GM12878 (cell line): ENCODE measurements at regions not wholly inside any gene's neighbourhood (a gene's known extent, or its start where the extent isn't known, plus 50 kb on each side); places are given as distances from the start of the nearest gene placed in this dataset.

Source experiments
- ATAC-seq: fragments of 200-7000 bp; cut with Tn5 transposase; 3 replicates; pipeline ENCODE4 v1.9.1; 2020; ENCODE audit warnings: mild to moderate bottlenecking, moderate library complexity
- BruUV-seq: library from RNA; stranded (reverse); fragments of 400-500 nt; replicated peaks from 2 replicates; lab custom pipeline; 2021; lab: Mats Ljungman, UMichigan
- CTCF ChIA-PET: fragments of 300-600 bp; sonication (Branson Sonifier 250); formaldehyde crosslinking; extraction: SDS; loops from one replicate; lab custom pipeline; 2021; ENCODE audit warnings: inconsistent platforms; lab: Yijun Ruan, JAX
- POLR2A ChIA-PET: fragments of 350-600 bp; formaldehyde crosslinking; extraction: SDS; loops from one replicate; lab custom pipeline; 2021; ENCODE audit warnings: inconsistent platforms; lab: Charles Lee
- RAD21 ChIA-PET: fragments of 300-600 bp; sonication (Branson Sonifier 250); formaldehyde crosslinking; loops from one replicate; lab custom pipeline; 2023; ENCODE audit warnings: antibody characterized with exemption; ENCODE audit not compliant: unreplicated experiment; lab: Charles Lee
- SMC1A ChIA-PET: fragments of 300-600 bp; sonication (Branson Sonifier 250); formaldehyde crosslinking; loops from one replicate; lab custom pipeline; 2023; ENCODE audit not compliant: unreplicated experiment, uncharacterized antibody; lab: Charles Lee
- DNase-seq: peaks from one replicate; pipeline ENCODE4 v3.0.0-alpha.2; 2011; ENCODE audit warnings: low read depth, low spot score
- FAIRE-seq: peaks from 3 replicates; lab custom pipeline; 2011; peaks lifted over from hg19 to GRCh38; lab: Jason Lieb, UNC
- H2AFZ ChIP-seq: 2 replicates; pipeline ENCODE4 v1.6.0; 2011; ENCODE audit warnings: low read depth, low read length, control low read depth; ENCODE audit not compliant: control insufficient read depth
- H3K27ac ChIP-seq: 2 replicates; pipeline ENCODE4 v1.5.1; 2011; ENCODE audit warnings: control low read depth; ENCODE audit not compliant: control insufficient read depth, insufficient read depth
- H3K27me3 ChIP-seq, 2 experiments: replicated peaks in 1 of 2; 2 replicates each; pipeline versions ENCODE4 v1.6.0 to v1.6.1; 2011; ENCODE audit warnings: low read length in 1 of 2; ENCODE audit not compliant: control insufficient read depth in 2 of 2, insufficient read depth in 2 of 2
- H3K36me3 ChIP-seq, 2 experiments: 2 replicates each; pipeline ENCODE4 v1.5.1; 2011; ENCODE audit warnings: low read length in 1 of 2; ENCODE audit not compliant: control insufficient read depth in 2 of 2, insufficient read depth in 2 of 2
- H3K4me1 ChIP-seq: 2 replicates; pipeline ENCODE4 v1.6.1; 2011; ENCODE audit warnings: mild to moderate bottlenecking, low read length, moderate library complexity, mixed read lengths; ENCODE audit not compliant: control insufficient read depth, insufficient read depth
- H3K4me2 ChIP-seq: 2 replicates; pipeline ENCODE4 v1.6.0; 2011; ENCODE audit warnings: control low read depth; ENCODE audit not compliant: control insufficient read depth, insufficient read depth
- H3K4me3 ChIP-seq: fragments of 200-600 bp; sonication (generic); 2 replicates; pipeline ENCODE4 v1.5.1; 2016
- H3K79me2 ChIP-seq: 2 replicates; pipeline ENCODE4 v1.6.0; 2011; ENCODE audit warnings: low read length; ENCODE audit not compliant: control insufficient read depth, insufficient read depth
- H3K9ac ChIP-seq: 2 replicates; pipeline ENCODE4 v1.8.0; 2011; ENCODE audit warnings: low read length, control low read depth, mixed read lengths; ENCODE audit not compliant: control insufficient read depth, insufficient read depth
- H3K9me3 ChIP-seq: replicated peaks from 3 replicates; pipeline ENCODE4 v1.5.1; 2011; ENCODE audit warnings: mild to moderate bottlenecking, low read length; ENCODE audit not compliant: control insufficient read depth, insufficient read depth
- H4K20me1 ChIP-seq: 2 replicates; pipeline ENCODE4 v1.6.0; 2011; ENCODE audit not compliant: control insufficient read depth, insufficient read depth
- CREB1 ChIP-seq: IDR thresholded peaks from 2 replicates; pipeline ENCODE4 v1.6.1; 2012; ENCODE audit warnings: low read depth, mild to moderate bottlenecking, inconsistent platforms
- EGR1 ChIP-seq, 2 experiments: IDR thresholded peaks; 1 replicate in 1 of 2; 2 replicates in 1 of 2; pipeline ENCODE4 v1.6.1; 2011 to 2012; ENCODE audit warnings: low read depth in 2 of 2, low read length in 2 of 2, borderline replicate concordance in 1 of 2, mild to moderate bottlenecking in 1 of 2, moderate library complexity in 1 of 2
- KLF5 ChIP-seq: fragments of 450-650 bp; IDR thresholded peaks from 2 replicates; pipeline ENCODE4 v1.6.1; 2014; ENCODE audit warnings: mild to moderate bottlenecking; ENCODE audit not compliant: partially characterized antibody
- MEF2A ChIP-seq: IDR thresholded peaks from 2 replicates; pipeline ENCODE4 v1.6.1; 2011; ENCODE audit warnings: low read depth, mild to moderate bottlenecking, low read length, moderate library complexity; ENCODE audit not compliant: insufficient read depth
- POLR2A ChIP-seq: IDR thresholded peaks from 2 replicates; pipeline ENCODE4 v1.6.1; 2011; ENCODE audit warnings: low read depth, mild to moderate bottlenecking, low read length
- SMAD1 ChIP-seq: fragments of 450-650 bp; IDR thresholded peaks from 2 replicates; pipeline ENCODE4 v1.6.1; 2018; ENCODE audit warnings: mild to moderate bottlenecking, low read depth; ENCODE audit not compliant: partially characterized antibody
- TCF12 ChIP-seq: IDR thresholded peaks from 2 replicates; pipeline ENCODE4 v1.6.1; 2011; ENCODE audit warnings: low read depth, mild to moderate bottlenecking, low read length
- WGBS: methylation state at CpG from one replicate; pipeline ENCODE4 v1.1.6; 2016; ENCODE audit warnings: low lambda C conversion rate; ENCODE audit not compliant: insufficient replicate concordance, insufficient coverage; ENCODE audit errors: missing lambda C conversion rate; 5-methylcytosine and 5-hydroxymethylcytosine counted together
- in situ Hi-C: fragments of 300-500 bp; cut with MboI; formaldehyde crosslinking; loops from 9 replicates; pipeline ENCODE4 v1.14.3; 2018; ENCODE audit warnings: mixed read lengths
- intact Hi-C: fragments of 100-400 bp; cut with micrococcal nuclease; formaldehyde crosslinking; loops from one replicate; pipeline ENCODE4 v1.14.2; 2022; ENCODE audit not compliant: unreplicated experiment
- TF ChIP-seq, protein P1 (sequence below): fragments of 150-350 bp; IDR thresholded peaks from 2 replicates; pipeline ENCODE4 v1.6.1; 2016; ENCODE audit warnings: low read depth, low read length
- TF ChIP-seq, protein P2 (sequence below): fragments of 450-650 bp; IDR thresholded peaks from 2 replicates; pipeline ENCODE4 v1.6.1; 2017; ENCODE audit warnings: borderline replicate concordance
- TF ChIP-seq, protein P3 (sequence below): IDR thresholded peaks from 2 replicates; pipeline ENCODE4 v1.6.1; 2012; ENCODE audit warnings: low read length, inconsistent platforms
- TF ChIP-seq, protein P4 (sequence below): fragments of 450-650 bp; IDR thresholded peaks from 2 replicates; pipeline ENCODE4 v1.6.1; 2016; ENCODE audit warnings: mild to moderate bottlenecking, moderate library complexity, borderline replicate concordance
- TF ChIP-seq, protein P5 (sequence below): fragments of 450-650 bp; IDR thresholded peaks from 2 replicates; pipeline ENCODE4 v1.6.1; 2016; ENCODE audit warnings: mild to moderate bottlenecking

DNA sequence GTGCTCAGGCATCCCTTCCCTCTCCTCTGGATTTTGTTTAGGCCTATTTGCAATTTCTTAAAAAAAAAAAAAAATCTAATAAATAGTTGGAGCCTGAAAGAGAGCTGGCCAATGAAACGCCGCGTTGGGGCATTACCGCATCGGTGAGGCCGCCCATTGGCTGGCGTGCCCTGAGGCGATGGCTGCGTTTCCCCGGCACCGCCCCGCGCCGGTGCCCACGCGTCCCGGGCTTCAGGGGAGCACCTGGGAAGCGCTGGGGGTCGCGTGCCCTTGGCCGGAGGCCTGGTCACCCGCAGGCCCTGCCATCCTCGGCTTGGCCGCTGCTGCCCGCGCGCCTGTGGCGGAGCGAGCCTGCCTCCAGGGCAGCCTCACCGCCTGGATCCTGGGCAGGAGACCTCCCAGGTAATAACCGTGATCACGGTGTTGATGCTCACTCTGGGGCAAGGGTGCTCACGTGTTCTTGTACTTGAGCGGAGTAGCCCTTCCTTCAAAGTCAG is 155.4 kb downstream of the NRN1 start:
- Histone ChIP-seq H3K4me1 (peaks cover 7% of the 10 kb centered on the region; the same call in 1 of the 2 replicates), H2AFZ (peak overlapping the region; percentile 89), H3K9ac (no peak overlapping the region), H3K4me2 (peak overlapping the region; percentile 92), H3K79me2 (no peaks in the 10 kb centered on the region), H3K36me3 (no peaks in the 10 kb centered on the region), H3K27me3 (peaks cover 0 to 10% of the 10 kb centered on the region in 2 experiments; a peak in 2 of 4 replicates), H3K27ac (no peak overlapping the region), H4K20me1 (no peaks in the 10 kb centered on the region), H3K4me3 (no peak overlapping the region; the same call in 1 of the 2 replicates), H3K9me3 (no peaks in the 10 kb centered on the region)
- no peak for DNase-seq
- SMC1A ChIA-PET = no interaction called here
- no peak for FAIRE-seq
- CTCF ChIA-PET = no interaction called here
- BruUV-seq = no TSS peak
- intact Hi-C loops (no loop called here), in situ Hi-C loops (no loop called here)
- POLR2A ChIA-PET = no interaction called here
- no peak for ATAC-seq
- 3% methylated on average over 34 of the region's 34 CpGs for WGBS
- RAD21 ChIA-PET = no interaction called here
- TF ChIP-seq SMAD1 = no peak
- TF ChIP-seq, protein P1, sequence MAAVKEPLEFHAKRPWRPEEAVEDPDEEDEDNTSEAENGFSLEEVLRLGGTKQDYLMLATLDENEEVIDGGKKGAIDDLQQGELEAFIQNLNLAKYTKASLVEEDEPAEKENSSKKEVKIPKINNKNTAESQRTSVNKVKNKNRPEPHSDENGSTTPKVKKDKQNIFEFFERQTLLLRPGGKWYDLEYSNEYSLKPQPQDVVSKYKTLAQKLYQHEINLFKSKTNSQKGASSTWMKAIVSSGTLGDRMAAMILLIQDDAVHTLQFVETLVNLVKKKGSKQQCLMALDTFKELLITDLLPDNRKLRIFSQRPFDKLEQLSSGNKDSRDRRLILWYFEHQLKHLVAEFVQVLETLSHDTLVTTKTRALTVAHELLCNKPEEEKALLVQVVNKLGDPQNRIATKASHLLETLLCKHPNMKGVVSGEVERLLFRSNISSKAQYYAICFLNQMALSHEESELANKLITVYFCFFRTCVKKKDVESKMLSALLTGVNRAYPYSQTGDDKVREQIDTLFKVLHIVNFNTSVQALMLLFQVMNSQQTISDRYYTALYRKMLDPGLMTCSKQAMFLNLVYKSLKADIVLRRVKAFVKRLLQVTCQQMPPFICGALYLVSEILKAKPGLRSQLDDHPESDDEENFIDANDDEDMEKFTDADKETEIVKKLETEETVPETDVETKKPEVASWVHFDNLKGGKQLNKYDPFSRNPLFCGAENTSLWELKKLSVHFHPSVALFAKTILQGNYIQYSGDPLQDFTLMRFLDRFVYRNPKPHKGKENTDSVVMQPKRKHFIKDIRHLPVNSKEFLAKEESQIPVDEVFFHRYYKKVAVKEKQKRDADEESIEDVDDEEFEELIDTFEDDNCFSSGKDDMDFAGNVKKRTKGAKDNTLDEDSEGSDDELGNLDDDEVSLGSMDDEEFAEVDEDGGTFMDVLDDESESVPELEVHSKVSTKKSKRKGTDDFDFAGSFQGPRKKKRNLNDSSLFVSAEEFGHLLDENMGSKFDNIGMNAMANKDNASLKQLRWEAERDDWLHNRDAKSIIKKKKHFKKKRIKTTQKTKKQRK = no peak
- TF ChIP-seq, protein P2, sequence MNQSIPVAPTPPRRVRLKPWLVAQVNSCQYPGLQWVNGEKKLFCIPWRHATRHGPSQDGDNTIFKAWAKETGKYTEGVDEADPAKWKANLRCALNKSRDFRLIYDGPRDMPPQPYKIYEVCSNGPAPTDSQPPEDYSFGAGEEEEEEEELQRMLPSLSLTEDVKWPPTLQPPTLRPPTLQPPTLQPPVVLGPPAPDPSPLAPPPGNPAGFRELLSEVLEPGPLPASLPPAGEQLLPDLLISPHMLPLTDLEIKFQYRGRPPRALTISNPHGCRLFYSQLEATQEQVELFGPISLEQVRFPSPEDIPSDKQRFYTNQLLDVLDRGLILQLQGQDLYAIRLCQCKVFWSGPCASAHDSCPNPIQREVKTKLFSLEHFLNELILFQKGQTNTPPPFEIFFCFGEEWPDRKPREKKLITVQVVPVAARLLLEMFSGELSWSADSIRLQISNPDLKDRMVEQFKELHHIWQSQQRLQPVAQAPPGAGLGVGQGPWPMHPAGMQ = no peak
- TF ChIP-seq MEF2A = no peak
- TF ChIP-seq EGR1 (IDR thresholded peaks at IDR 0.05; ENCODE audit: borderline replicate concordance in 1 of 2, low read depth in 2 of 2, low read length in 2 of 2) = 0 out of 3 replicates have a peak, but pooled peaks of 1 of the 2 experiments have one; percentile 40
- TF ChIP-seq, protein P3, sequence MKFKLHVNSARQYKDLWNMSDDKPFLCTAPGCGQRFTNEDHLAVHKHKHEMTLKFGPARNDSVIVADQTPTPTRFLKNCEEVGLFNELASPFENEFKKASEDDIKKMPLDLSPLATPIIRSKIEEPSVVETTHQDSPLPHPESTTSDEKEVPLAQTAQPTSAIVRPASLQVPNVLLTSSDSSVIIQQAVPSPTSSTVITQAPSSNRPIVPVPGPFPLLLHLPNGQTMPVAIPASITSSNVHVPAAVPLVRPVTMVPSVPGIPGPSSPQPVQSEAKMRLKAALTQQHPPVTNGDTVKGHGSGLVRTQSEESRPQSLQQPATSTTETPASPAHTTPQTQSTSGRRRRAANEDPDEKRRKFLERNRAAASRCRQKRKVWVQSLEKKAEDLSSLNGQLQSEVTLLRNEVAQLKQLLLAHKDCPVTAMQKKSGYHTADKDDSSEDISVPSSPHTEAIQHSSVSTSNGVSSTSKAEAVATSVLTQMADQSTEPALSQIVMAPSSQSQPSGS = peak; percentile 78
- peak; percentile 66 for TF ChIP-seq POLR2A
- peak; percentile 22; the same call in 1 of the 2 replicates for TF ChIP-seq CREB1
- no peak for TF ChIP-seq KLF5
- TF ChIP-seq, protein P4, sequence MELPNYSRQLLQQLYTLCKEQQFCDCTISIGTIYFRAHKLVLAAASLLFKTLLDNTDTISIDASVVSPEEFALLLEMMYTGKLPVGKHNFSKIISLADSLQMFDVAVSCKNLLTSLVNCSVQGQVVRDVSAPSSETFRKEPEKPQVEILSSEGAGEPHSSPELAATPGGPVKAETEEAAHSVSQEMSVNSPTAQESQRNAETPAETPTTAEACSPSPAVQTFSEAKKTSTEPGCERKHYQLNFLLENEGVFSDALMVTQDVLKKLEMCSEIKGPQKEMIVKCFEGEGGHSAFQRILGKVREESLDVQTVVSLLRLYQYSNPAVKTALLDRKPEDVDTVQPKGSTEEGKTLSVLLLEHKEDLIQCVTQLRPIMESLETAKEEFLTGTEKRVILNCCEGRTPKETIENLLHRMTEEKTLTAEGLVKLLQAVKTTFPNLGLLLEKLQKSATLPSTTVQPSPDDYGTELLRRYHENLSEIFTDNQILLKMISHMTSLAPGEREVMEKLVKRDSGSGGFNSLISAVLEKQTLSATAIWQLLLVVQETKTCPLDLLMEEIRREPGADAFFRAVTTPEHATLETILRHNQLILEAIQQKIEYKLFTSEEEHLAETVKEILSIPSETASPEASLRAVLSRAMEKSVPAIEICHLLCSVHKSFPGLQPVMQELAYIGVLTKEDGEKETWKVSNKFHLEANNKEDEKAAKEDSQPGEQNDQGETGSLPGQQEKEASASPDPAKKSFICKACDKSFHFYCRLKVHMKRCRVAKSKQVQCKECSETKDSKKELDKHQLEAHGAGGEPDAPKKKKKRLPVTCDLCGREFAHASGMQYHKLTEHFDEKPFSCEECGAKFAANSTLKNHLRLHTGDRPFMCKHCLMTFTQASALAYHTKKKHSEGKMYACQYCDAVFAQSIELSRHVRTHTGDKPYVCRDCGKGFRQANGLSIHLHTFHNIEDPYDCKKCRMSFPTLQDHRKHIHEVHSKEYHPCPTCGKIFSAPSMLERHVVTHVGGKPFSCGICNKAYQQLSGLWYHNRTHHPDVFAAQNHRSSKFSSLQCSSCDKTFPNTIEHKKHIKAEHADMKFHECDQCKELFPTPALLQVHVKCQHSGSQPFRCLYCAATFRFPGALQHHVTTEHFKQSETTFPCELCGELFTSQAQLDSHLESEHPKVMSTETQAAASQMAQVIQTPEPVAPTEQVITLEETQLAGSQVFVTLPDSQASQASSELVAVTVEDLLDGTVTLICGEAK = no peak
- TF ChIP-seq TCF12 = no peak
- TF ChIP-seq, protein P5, sequence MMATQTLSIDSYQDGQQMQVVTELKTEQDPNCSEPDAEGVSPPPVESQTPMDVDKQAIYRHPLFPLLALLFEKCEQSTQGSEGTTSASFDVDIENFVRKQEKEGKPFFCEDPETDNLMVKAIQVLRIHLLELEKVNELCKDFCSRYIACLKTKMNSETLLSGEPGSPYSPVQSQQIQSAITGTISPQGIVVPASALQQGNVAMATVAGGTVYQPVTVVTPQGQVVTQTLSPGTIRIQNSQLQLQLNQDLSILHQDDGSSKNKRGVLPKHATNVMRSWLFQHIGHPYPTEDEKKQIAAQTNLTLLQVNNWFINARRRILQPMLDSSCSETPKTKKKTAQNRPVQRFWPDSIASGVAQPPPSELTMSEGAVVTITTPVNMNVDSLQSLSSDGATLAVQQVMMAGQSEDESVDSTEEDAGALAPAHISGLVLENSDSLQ = no peak
